ENCODE measurements at regions not wholly inside any gene's neighbourhood (a gene's known extent, or its start where the extent isn't known, plus 50 kb on each side); places are given as distances from the start of the nearest gene placed in this dataset.
"Not testable (repeated sequence)": the region's sequence is repeated elsewhere in the genome, so short reads cannot be mapped to it uniquely, and the experiment has no call there.

DNA sequence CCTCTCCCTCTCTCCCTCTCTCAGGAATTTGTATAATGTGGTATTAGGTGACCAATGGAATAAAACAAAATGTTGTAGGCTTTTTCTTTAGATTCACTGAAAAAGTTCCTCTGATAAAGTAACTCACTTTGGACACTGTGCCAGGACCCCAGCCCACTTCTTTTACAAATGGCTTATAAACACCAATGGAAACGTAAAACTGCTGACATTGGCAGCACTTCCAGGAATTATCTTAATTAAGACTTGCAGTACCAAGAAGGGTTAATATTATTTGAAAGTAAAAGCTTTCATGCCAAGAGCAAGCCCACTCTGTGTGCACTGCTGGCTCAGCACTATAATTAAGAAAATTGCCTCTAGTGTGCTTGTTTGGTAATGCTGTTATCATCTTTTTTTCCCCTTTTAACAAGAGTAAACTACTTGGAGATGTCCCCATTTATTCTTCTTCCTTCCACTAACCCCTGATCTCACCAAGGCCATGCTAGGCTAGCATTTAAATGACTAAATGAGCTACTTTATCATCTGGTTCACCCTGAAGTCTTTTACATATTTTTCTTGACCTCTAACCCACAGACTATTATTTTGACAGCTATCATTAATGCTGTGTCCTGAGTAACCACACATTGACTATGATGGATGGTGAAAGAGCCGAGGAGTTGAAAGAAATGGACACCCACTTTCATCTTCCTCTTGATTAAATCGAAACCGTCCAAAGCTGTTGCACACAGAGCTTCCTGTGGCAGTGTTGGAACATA, 232.2 kb upstream of the ETAA1 start:
- H2AFZ ChIP-seq (ENCODE audit: insufficient read depth, low read depth, low read length, poor library complexity, severe bottlenecking): no peak overlapping the region
- DNase-seq (no peak), ATAC-seq (ENCODE audit: low read depth) (no peak)
- H3K27me3 ChIP-seq (replicated peaks in 1 of 4; ENCODE audit: control extremely low read depth in 1 of 4, control insufficient read depth in 3 of 4, insufficient read depth in 4 of 4, low read length in 3 of 4): no peaks in the 10 kb centered on the region
- H3K27ac Mint-ChIP-seq: no peak overlapping the region
- no peaks in the 10 kb centered on the region for H3K79me2 ChIP-seq (ENCODE audit: control insufficient read depth, insufficient read depth, low read length)
- no peaks in the 10 kb centered on the region for H3K4me1 Mint-ChIP-seq
- TF ChIP-seq EZH2 (IDR thresholded peaks at IDR 0.05; ENCODE audit: borderline replicate concordance, insufficient read depth, low read depth, low read length, poor library complexity, severe bottlenecking): no peak
- TF ChIP-seq, protein P1, sequence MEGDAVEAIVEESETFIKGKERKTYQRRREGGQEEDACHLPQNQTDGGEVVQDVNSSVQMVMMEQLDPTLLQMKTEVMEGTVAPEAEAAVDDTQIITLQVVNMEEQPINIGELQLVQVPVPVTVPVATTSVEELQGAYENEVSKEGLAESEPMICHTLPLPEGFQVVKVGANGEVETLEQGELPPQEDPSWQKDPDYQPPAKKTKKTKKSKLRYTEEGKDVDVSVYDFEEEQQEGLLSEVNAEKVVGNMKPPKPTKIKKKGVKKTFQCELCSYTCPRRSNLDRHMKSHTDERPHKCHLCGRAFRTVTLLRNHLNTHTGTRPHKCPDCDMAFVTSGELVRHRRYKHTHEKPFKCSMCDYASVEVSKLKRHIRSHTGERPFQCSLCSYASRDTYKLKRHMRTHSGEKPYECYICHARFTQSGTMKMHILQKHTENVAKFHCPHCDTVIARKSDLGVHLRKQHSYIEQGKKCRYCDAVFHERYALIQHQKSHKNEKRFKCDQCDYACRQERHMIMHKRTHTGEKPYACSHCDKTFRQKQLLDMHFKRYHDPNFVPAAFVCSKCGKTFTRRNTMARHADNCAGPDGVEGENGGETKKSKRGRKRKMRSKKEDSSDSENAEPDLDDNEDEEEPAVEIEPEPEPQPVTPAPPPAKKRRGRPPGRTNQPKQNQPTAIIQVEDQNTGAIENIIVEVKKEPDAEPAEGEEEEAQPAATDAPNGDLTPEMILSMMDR (IDR thresholded peaks at IDR 0.05): no peak
- no peaks in the 10 kb centered on the region for H4K20me1 ChIP-seq (ENCODE audit: control insufficient read depth, insufficient read depth, low read length, poor library complexity, severe bottlenecking)
- WGBS (ENCODE audit: insufficient coverage): no CpG with 5 or more reads among the region's 4 CpGs
- H3K4me1 ChIP-seq (ENCODE audit: control insufficient read depth in 2 of 2, insufficient read depth in 2 of 2, low read length in 2 of 2): no peaks in the 10 kb centered on the region
- no peak overlapping the region for H3K4me3 ChIP-seq (ENCODE audit: control extremely low read depth in 1 of 5, extremely low read depth in 1 of 5, insufficient read depth in 1 of 5, low read depth in 2 of 5, low read length in 4 of 5)
- H3K4me2 ChIP-seq (replicated peaks; ENCODE audit: low read depth, low read length, poor library complexity, severe bottlenecking): no peak overlapping the region
- H3K36me3 ChIP-seq (replicated peaks in 1 of 2; ENCODE audit: control extremely low read depth in 1 of 2, control insufficient read depth in 1 of 2, extremely low read depth in 1 of 2, insufficient read depth in 2 of 2, low read length in 1 of 2): no peaks in the 10 kb centered on the region
- intact Hi-C loops (cut with micrococcal nuclease): no loop called here
- no peak overlapping the region for H3K27ac ChIP-seq (ENCODE audit: low read length in 2 of 2)
- H3K9me3 Mint-ChIP-seq (ENCODE audit: insufficient read depth): peaks cover 4% of the 10 kb centered on the region
- H3K9me3 ChIP-seq (ENCODE audit: control extremely low read depth in 1 of 3, control insufficient read depth in 2 of 3, insufficient read depth in 1 of 3, low read length in 2 of 3): no peaks in the 10 kb centered on the region
- H3K9ac ChIP-seq (ENCODE audit: low read length): no peak overlapping the region
- no peaks in the 10 kb centered on the region for H3K27me3 Mint-ChIP-seq
- POLR2A ChIA-PET: no interaction called here
- no peak overlapping the region for H3K4me3 Mint-ChIP-seq
- CTCF ChIA-PET: interaction anchor here (0.6 kb wide), 1 partner anchor 37 kb away, joined by 3 read pairs; no protein-coding TSS in a partner anchor

DNA sequence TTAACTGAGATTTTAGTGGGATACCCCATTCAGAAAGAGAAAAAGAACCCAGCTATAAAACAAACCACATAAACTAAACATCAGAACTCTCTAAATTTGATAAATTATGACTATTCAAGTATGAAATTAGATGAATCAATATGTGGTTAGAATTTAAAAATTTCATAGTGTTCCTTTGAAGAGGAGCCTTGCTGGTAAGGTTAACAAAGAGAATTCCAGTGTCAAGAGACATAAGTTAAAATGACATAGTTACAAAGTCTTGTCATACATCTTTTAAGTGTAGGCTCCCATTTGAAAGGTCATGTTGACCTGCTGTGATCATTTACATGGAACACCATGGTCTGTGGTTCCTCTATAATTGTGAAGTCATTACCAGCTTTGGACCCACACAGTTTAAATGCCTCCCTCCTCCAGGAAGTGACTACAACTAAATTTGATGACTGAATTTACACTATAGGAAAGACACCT, 231.6 kb upstream of the ETAA1 start:
- Histone ChIP-seq H3K4me2 (replicated peaks; ENCODE audit: low read depth, low read length, poor library complexity, severe bottlenecking) (no peak overlapping the region), H3K9ac (ENCODE audit: low read length) (no peak overlapping the region), H3K36me3 (replicated peaks in 1 of 2; ENCODE audit: control extremely low read depth in 1 of 2, control insufficient read depth in 1 of 2, extremely low read depth in 1 of 2, insufficient read depth in 2 of 2, low read length in 1 of 2) (no peaks in the 10 kb centered on the region), H3K27me3 (replicated peaks in 1 of 4; ENCODE audit: control extremely low read depth in 1 of 4, control insufficient read depth in 3 of 4, insufficient read depth in 4 of 4, low read length in 3 of 4) (no peaks in the 10 kb centered on the region), H3K79me2 (ENCODE audit: control insufficient read depth, insufficient read depth, low read length) (no peaks in the 10 kb centered on the region), H3K9me3 (ENCODE audit: control extremely low read depth in 1 of 3, control insufficient read depth in 2 of 3, insufficient read depth in 1 of 3, low read length in 2 of 3) (no peaks in the 10 kb centered on the region), H4K20me1 (ENCODE audit: control insufficient read depth, insufficient read depth, low read length, poor library complexity, severe bottlenecking) (no peaks in the 10 kb centered on the region), H3K27ac (ENCODE audit: low read length in 2 of 2) (no peak overlapping the region), H2AFZ (ENCODE audit: insufficient read depth, low read depth, low read length, poor library complexity, severe bottlenecking) (no peak overlapping the region), H3K4me3 (ENCODE audit: control extremely low read depth in 1 of 5, extremely low read depth in 1 of 5, insufficient read depth in 1 of 5, low read depth in 2 of 5, low read length in 4 of 5) (no peak overlapping the region), H3K4me1 (ENCODE audit: control insufficient read depth in 2 of 2, insufficient read depth in 2 of 2, low read length in 2 of 2) (no peaks in the 10 kb centered on the region)
- Mint-ChIP-seq H3K4me3 (no peak overlapping the region), H3K4me1 (no peaks in the 10 kb centered on the region), H3K27me3 (no peaks in the 10 kb centered on the region), H3K27ac (no peak overlapping the region), H3K9me3 (ENCODE audit: insufficient read depth) (peaks cover 4% of the 10 kb centered on the region)
- POLR2A ChIA-PET: no interaction called here
- DNase-seq (no peak), ATAC-seq (ENCODE audit: low read depth) (no peak)
- TF ChIP-seq, protein P1 (IDR thresholded peaks at IDR 0.05): no peak
- TF ChIP-seq EZH2 (IDR thresholded peaks at IDR 0.05; ENCODE audit: borderline replicate concordance, insufficient read depth, low read depth, low read length, poor library complexity, severe bottlenecking): no peak
- intact Hi-C loops (cut with micrococcal nuclease): no loop called here
- CTCF ChIA-PET: interaction anchor here (0.6 kb wide), 1 partner anchor 37 kb away, joined by 3 read pairs; no protein-coding TSS in a partner anchor

DNA sequence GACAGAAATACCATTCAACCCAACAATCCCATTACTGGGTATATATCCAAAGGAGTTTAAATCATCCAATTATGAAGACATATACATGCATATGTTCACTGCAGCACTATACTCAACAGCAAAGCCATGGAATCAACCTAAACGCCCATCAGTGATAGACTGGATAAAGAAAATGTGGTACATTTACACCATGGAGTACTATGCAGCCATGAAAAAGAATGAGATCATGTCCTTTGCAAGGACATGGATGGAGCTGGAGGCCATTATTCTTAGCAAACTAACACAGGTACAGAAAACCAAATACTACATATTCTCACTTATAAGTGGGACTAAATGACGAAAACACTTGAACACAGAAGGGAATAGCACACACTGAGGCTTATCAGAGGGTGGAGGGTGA, 230.6 kb upstream of the ETAA1 start:
- H3K27ac Mint-ChIP-seq; H3K4me3 ChIP-seq (ENCODE audit: control extremely low read depth in 1 of 5, extremely low read depth in 1 of 5, insufficient read depth in 1 of 5, low read depth in 2 of 5, low read length in 4 of 5); H3K36me3 ChIP-seq (replicated peaks in 1 of 2; ENCODE audit: control extremely low read depth in 1 of 2, control insufficient read depth in 1 of 2, extremely low read depth in 1 of 2, insufficient read depth in 2 of 2, low read length in 1 of 2); H3K4me2 ChIP-seq (replicated peaks; ENCODE audit: low read depth, low read length, poor library complexity, severe bottlenecking); H3K9ac ChIP-seq (ENCODE audit: low read length); H3K27me3 Mint-ChIP-seq; H3K4me1 Mint-ChIP-seq; CTCF ChIA-PET; H3K4me1 ChIP-seq (ENCODE audit: control insufficient read depth in 2 of 2, insufficient read depth in 2 of 2, low read length in 2 of 2); H3K9me3 Mint-ChIP-seq (ENCODE audit: insufficient read depth); H3K79me2 ChIP-seq (ENCODE audit: control insufficient read depth, insufficient read depth, low read length); H3K4me3 Mint-ChIP-seq; H3K27me3 ChIP-seq (replicated peaks in 1 of 4; ENCODE audit: control extremely low read depth in 1 of 4, control insufficient read depth in 3 of 4, insufficient read depth in 4 of 4, low read length in 3 of 4); ATAC-seq (ENCODE audit: low read depth); H2AFZ ChIP-seq (ENCODE audit: insufficient read depth, low read depth, low read length, poor library complexity, severe bottlenecking); H4K20me1 ChIP-seq (ENCODE audit: control insufficient read depth, insufficient read depth, low read length, poor library complexity, severe bottlenecking); H3K27ac ChIP-seq (ENCODE audit: low read length in 2 of 2); DNase-seq; H3K9me3 ChIP-seq (ENCODE audit: control extremely low read depth in 1 of 3, control insufficient read depth in 2 of 3, insufficient read depth in 1 of 3, low read length in 2 of 3); intact Hi-C loops (cut with micrococcal nuclease); POLR2A ChIA-PET: not testable (repeated sequence)
- no CpG with 5 or more reads among the region's 2 CpGs for WGBS (ENCODE audit: insufficient coverage)
